CD4-positive, CD25-positive, alpha-beta regulatory T cell (primary cell): ENCODE measurements at regions not wholly inside any gene's neighbourhood (a gene's known extent, or its start where the extent isn't known, plus 50 kb on each side); places are given as distances from the start of the nearest gene placed in this dataset.
A peak's percentile ranks its signal among the peaks of the same experiment; 100 is the strongest.
"Not testable (repeated sequence)": the region's sequence is repeated elsewhere in the genome, so short reads cannot be mapped to it uniquely, and the experiment has no call there.

Experiments
- ATAC-seq, 2 donors: fragments of 150-1000 bp; cut with Tn5 transposase; one replicate each; pipeline ENCODE4 v1.10.0; 2021; ENCODE audit warnings: low read depth in 2 of 2, moderate number of reproducible peaks in 2 of 2, moderate library complexity in 1 of 2
- DNase-seq, 3 donors: peaks; one replicate each; pipeline versions ENCODE4 v3.0.0 to v3.0.0-alpha.2; 2012 to 2022; ENCODE audit warnings: mixed read lengths in 1 of 3
- H3K27ac ChIP-seq: one replicate; pipeline ENCODE4 v1.7.0; 2013; ENCODE audit warnings: mild to moderate bottlenecking, low read length; ENCODE audit not compliant: insufficient read depth, poor library complexity, severe bottlenecking
- H3K27me3 ChIP-seq: one replicate; pipeline ENCODE4 v1.7.0; 2013; ENCODE audit warnings: low read length; ENCODE audit not compliant: control insufficient read depth, insufficient read depth
- H3K36me3 ChIP-seq: one replicate; pipeline ENCODE4 v1.7.0; 2013; ENCODE audit warnings: mild to moderate bottlenecking, low read length, moderate library complexity; ENCODE audit not compliant: control insufficient read depth, insufficient read depth
- H3K4me1 ChIP-seq: 2 replicates; pipeline ENCODE4 v1.7.0; 2013; ENCODE audit warnings: mild to moderate bottlenecking, low read length; ENCODE audit not compliant: insufficient read depth, control insufficient read depth, poor library complexity, severe bottlenecking
- H3K4me3 ChIP-seq: one replicate; pipeline ENCODE4 v1.7.0; 2013; ENCODE audit warnings: low read depth, mild to moderate bottlenecking, low read length, moderate library complexity
- H3K9me3 ChIP-seq, 2 experiments: 1 replicate in 1 of 2; 2 replicates in 1 of 2; pipeline ENCODE4 v1.7.0; 2013; ENCODE audit warnings: low read length in 2 of 2, mild to moderate bottlenecking in 1 of 2, moderate library complexity in 1 of 2; ENCODE audit not compliant: control insufficient read depth in 2 of 2
- H3K27ac Mint-ChIP-seq, 3 donors: one replicate each; pipeline ENCODE4 v1.8.0; 2020 to 2022; ENCODE audit warnings: mild to moderate bottlenecking in 3 of 3, mixed read lengths in 3 of 3, moderate library complexity in 2 of 3
- H3K27me3 Mint-ChIP-seq: one replicate; pipeline ENCODE4 v1.8.0; 2022; ENCODE audit warnings: mild to moderate bottlenecking, mixed read lengths
- H3K36me3 Mint-ChIP-seq: one replicate; pipeline ENCODE4 v1.8.0; 2020; ENCODE audit warnings: mixed read lengths
- H3K4me1 Mint-ChIP-seq, 4 donors: one replicate each; pipeline ENCODE4 v1.8.0; 2020 to 2022; ENCODE audit warnings: mixed read lengths in 4 of 4, mild to moderate bottlenecking in 1 of 4
- H3K4me3 Mint-ChIP-seq, 4 donors: one replicate each; pipeline ENCODE4 v1.8.0; 2020 to 2022; ENCODE audit warnings: mild to moderate bottlenecking in 4 of 4, mixed read lengths in 4 of 4, moderate library complexity in 3 of 4
- H3K9me3 Mint-ChIP-seq, 7 donors: one replicate each; pipeline ENCODE4 v1.8.0; 2020 to 2022; ENCODE audit warnings: mixed read lengths in 7 of 7, mild to moderate bottlenecking in 3 of 7, moderate library complexity in 2 of 7

DNA sequence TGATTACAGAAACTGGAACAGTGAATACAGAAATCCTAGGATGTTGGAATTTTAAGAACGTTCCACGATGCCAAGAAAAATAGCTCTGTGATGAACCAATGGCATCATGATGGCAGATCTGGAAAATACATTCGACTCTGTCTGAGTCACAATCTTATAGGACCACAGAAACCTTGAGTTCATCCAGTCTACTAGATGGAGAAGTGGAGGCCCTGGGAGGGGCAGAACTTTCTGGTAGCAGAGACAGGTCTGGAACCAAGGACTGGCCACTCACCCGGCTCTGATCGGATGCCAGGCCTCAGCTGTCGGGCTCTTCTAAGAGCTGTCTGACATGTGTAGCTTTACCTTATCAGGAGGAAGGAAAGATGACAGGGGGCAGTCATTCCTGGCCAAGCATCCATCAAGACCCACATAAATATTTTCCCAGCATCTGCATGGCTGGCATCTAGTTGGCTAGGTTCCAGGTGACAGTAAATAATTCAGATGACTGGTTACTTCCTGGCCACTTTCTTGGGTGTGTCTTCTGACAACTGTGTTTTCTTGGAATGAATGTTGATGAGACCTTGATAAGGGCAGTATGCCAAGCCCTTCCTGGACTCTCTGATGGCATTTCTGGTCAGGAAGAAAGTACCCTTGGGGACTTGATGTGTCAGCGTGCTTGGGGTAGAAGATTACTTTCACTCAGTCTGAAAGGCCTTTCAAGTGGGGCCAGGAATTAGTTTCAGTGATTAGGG is 72.6 kb upstream of the TRABD2B start:
- no peak overlapping the region for H3K4me3 Mint-ChIP-seq
- H3K27ac ChIP-seq, result no peak overlapping the region
- peak overlapping the region in 1 of 3 donors; percentile 34 for H3K27ac Mint-ChIP-seq
- H3K4me3 ChIP-seq, result no peak overlapping the region
- DNase-seq (no peak), ATAC-seq (no peak)
- H3K4me1 Mint-ChIP-seq, result no peaks in the 10 kb centered on the region
- H3K36me3 Mint-ChIP-seq, result no peaks in the 10 kb centered on the region
- no peaks in the 10 kb centered on the region for H3K27me3 ChIP-seq
- H3K9me3 ChIP-seq, result no peaks in the 10 kb centered on the region
- peaks cover 0 to 2% (median 0%) of the 10 kb centered on the region in 7 donors for H3K9me3 Mint-ChIP-seq
- H3K36me3 ChIP-seq, result no peaks in the 10 kb centered on the region
- no peaks in the 10 kb centered on the region for H3K4me1 ChIP-seq
- no peaks in the 10 kb centered on the region for H3K27me3 Mint-ChIP-seq

- no peaks in the 10 kb centered on the region for H3K36me3 Mint-ChIP-seq
- H3K27me3 Mint-ChIP-seq, result no peaks in the 10 kb centered on the region
- no peaks in the 10 kb centered on the region for H3K4me1 Mint-ChIP-seq
- H3K27ac ChIP-seq, result no peak overlapping the region
- no peaks in the 10 kb centered on the region for H3K9me3 ChIP-seq
- peaks cover 0 to 2% (median 0%) of the 10 kb centered on the region in 7 donors for H3K9me3 Mint-ChIP-seq
- H3K4me3 Mint-ChIP-seq, result no peak overlapping the region
- no peak for ATAC-seq
- H3K4me3 ChIP-seq, result no peak overlapping the region
- no peaks in the 10 kb centered on the region for H3K36me3 ChIP-seq
- no peaks in the 10 kb centered on the region for H3K4me1 ChIP-seq
- no peak for DNase-seq
- no peaks in the 10 kb centered on the region for H3K27me3 ChIP-seq
- no peak overlapping the region for H3K27ac Mint-ChIP-seq
Measured at GRCh38 chr1:48068206-48068605, 71.0 kb upstream of the TRABD2B start.

DNA sequence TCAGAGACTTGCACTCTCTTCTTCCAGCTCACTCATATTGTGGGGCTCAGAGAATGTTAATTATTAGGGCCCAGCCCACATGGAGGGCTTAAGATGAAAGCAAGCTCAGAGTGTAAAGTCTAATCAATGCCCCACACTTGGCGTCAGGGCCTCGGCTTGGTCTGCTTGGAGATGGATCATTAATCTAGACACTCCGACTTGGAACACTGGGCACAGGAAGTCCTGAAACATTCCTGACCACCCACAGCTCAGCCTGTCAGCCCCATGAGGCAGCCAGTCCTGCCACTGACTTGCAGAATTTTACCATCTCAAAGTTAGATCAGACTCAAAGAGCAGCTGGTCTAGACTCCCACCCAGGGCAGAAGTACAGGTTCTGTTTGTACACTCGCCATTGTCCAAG is 69.8 kb upstream of the TRABD2B start:
- Histone ChIP-seq H3K9me3 (no peaks in the 10 kb centered on the region), H3K27ac (no peak overlapping the region), H3K27me3 (no peaks in the 10 kb centered on the region), H3K4me1 (no peaks in the 10 kb centered on the region), H3K36me3 (no peaks in the 10 kb centered on the region), H3K4me3 (no peak overlapping the region)
- Mint-ChIP-seq H3K4me3 (no peak overlapping the region), H3K9me3 (peaks cover 0 to 1% (median 0%) of the 10 kb centered on the region in 7 donors), H3K36me3 (no peaks in the 10 kb centered on the region), H3K27ac (no peak overlapping the region), H3K4me1 (no peaks in the 10 kb centered on the region), H3K27me3 (no peaks in the 10 kb centered on the region)
- no peak for DNase-seq
- no peak for ATAC-seq

DNA sequence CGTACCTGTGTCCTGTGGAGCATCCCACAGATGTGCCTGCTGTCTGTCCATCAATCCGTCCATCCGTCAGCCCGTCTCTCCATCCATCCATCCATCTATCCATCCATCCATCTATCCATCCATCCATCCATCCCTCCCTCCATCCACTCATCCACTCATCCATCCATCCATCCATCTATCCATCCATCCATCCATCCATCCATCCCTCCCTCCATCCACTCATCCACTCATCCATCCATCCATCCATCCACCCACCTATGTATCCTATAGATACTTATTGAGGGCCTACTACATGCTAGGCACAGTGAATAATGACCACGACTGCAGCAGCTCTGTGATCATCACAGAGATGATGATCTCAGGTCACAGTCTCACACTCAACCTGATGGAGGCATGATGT is 67.5 kb upstream of the TRABD2B start:
- not testable (repeated sequence) for H3K4me1 ChIP-seq, H3K9me3 Mint-ChIP-seq, H3K36me3 ChIP-seq, H3K27ac ChIP-seq, H3K27me3 Mint-ChIP-seq, H3K36me3 Mint-ChIP-seq, DNase-seq, H3K27me3 ChIP-seq, ATAC-seq, H3K4me3 ChIP-seq, H3K4me1 Mint-ChIP-seq, H3K4me3 Mint-ChIP-seq, H3K27ac Mint-ChIP-seq, H3K9me3 ChIP-seq

DNA sequence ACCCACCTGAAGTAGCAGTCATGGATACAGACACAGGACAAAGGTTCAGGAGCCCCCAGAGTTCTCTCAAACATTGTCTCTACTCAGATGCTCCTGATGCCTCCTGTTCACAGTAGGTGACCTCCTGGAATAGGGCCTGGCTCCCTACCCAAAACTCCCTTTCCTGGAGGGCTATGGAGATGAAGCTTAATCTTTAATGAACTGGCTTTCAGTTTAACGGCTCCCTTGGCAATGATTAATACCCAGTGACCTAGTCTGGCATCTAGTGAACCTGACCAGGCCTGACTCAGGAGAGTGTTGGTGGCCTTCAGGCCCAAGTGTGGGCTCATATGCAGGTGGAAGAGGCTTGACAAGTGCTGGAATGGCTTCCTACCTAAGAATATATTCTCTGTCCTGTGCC is 65.2 kb upstream of the TRABD2B start:
- Mint-ChIP-seq H3K27me3 (peaks cover 4% of the 10 kb centered on the region), H3K4me1 (no peaks in the 10 kb centered on the region), H3K27ac (no peak overlapping the region), H3K36me3 (no peaks in the 10 kb centered on the region), H3K9me3 (no peaks in the 10 kb centered on the region), H3K4me3 (no peak overlapping the region)
- Histone ChIP-seq H3K27me3 (no peaks in the 10 kb centered on the region), H3K4me1 (no peaks in the 10 kb centered on the region), H3K36me3 (no peaks in the 10 kb centered on the region), H3K9me3 (no peaks in the 10 kb centered on the region), H3K27ac (no peak overlapping the region), H3K4me3 (no peak overlapping the region)
- DNase-seq (no peak), ATAC-seq (no peak)

GRCh38 chr1:48061162-48062136 is 64.3 kb upstream of the TRABD2B start:
- Histone ChIP-seq H3K27ac (no peak overlapping the region), H3K4me3 (no peak overlapping the region), H3K4me1 (no peaks in the 10 kb centered on the region), H3K9me3 (no peaks in the 10 kb centered on the region), H3K27me3 (no peaks in the 10 kb centered on the region), H3K36me3 (no peaks in the 10 kb centered on the region)
- Mint-ChIP-seq H3K36me3 (no peaks in the 10 kb centered on the region), H3K4me3 (no peak overlapping the region), H3K9me3 (no peaks in the 10 kb centered on the region), H3K4me1 (no peaks in the 10 kb centered on the region), H3K27me3 (peaks cover 4% of the 10 kb centered on the region), H3K27ac (no peak overlapping the region)
- peak in 1 of 3 donors; percentile 30 for DNase-seq
- ATAC-seq, result no peak

- Histone ChIP-seq H3K4me1 (no peaks in the 10 kb centered on the region), H3K36me3 (no peaks in the 10 kb centered on the region), H3K9me3 (no peaks in the 10 kb centered on the region), H3K27me3 (no peaks in the 10 kb centered on the region), H3K4me3 (no peak overlapping the region), H3K27ac (no peak overlapping the region)
- Mint-ChIP-seq H3K36me3 (no peaks in the 10 kb centered on the region), H3K9me3 (no peaks in the 10 kb centered on the region), H3K27ac (no peak overlapping the region), H3K4me3 (no peak overlapping the region), H3K27me3 (peaks cover 4% of the 10 kb centered on the region), H3K4me1 (no peaks in the 10 kb centered on the region)
- ATAC-seq, result no peak
- DNase-seq, result no peak
Measured at GRCh38 chr1:48059289-48059688, 62.1 kb upstream of the TRABD2B start.
